ENCODE measurements at regions not wholly inside any gene's neighbourhood (a gene's known extent, or its start where the extent isn't known, plus 50 kb on each side); places are given as distances from the start of the nearest gene placed in this dataset.

GRCh38 chr13:75153834-75154233, 328.1 kb downstream of the TBC1D4 start:
- TF ChIP-seq POLR2A (IDR thresholded peaks at IDR 0.05) (no peak), CTCF (IDR thresholded peaks at IDR 0.05) (no peak), POLR2AphosphoS5 (IDR thresholded peaks at IDR 0.05; ENCODE audit: insufficient read depth in 1 of 2, low read depth in 1 of 2) (no peak)
